GM23248 (cell line): ENCODE measurements at regions not wholly inside any gene's neighbourhood (a gene's known extent, or its start where the extent isn't known, plus 50 kb on each side); places are given as distances from the start of the nearest gene placed in this dataset.

Experiments
- EZH2 ChIP-seq: fragments of 200-600 bp; sonication (generic); IDR thresholded peaks from 2 replicates; pipeline ENCODE4 v1.6.1; 2018; ENCODE audit warnings: antibody characterized with exemption, mild to moderate bottlenecking; ENCODE audit not compliant: insufficient read depth, poor library complexity, severe bottlenecking
- EZH2phosphoT487 ChIP-seq: fragments of 200-600 bp; sonication (generic); IDR thresholded peaks from 2 replicates; pipeline ENCODE4 v1.6.1; 2018; ENCODE audit warnings: antibody characterized with exemption, moderate library complexity, mild to moderate bottlenecking, low read depth; ENCODE audit not compliant: insufficient read depth

GRCh38 chr10:78255214-78255613 lies 221.6 kb downstream of the RPS24 start:
- TF ChIP-seq EZH2phosphoT487 (no peak), EZH2 (no peak)
